RWPE1 (cell line): ENCODE measurements at regions not wholly inside any gene's neighbourhood (a gene's known extent, or its start where the extent isn't known, plus 50 kb on each side); places are given as distances from the start of the nearest gene placed in this dataset.

Experiments
- CTCF ChIA-PET: fragments of 350-600 bp; sonication (Branson Sonifier 250); formaldehyde crosslinking; extraction: SDS; loops from one replicate; lab custom pipeline; 2021; lab: Yijun Ruan, JAX
- POLR2A ChIA-PET: fragments of 400-600 bp; formaldehyde crosslinking; extraction: SDS; loops from one replicate; lab custom pipeline; 2020; ENCODE audit warnings: antibody characterized with exemption; ENCODE audit not compliant: low non-redundant PET; lab: Yijun Ruan, JAX
- DNase-seq: peaks from one replicate; pipeline ENCODE4 v3.0.0; 2012; ENCODE audit warnings: low spot score
- H3K27ac ChIP-seq: fragments of 450-650 bp; 2 replicates; pipeline ENCODE4 v1.5.1; 2017
- CTCF ChIP-seq: fragments of 450-650 bp; conservative IDR thresholded peaks from 2 replicates; pipeline ENCODE4 v1.5.1; 2017; ENCODE audit warnings: low read depth, mild to moderate bottlenecking

GRCh38 chr17:63185420-63185819 is 219.4 kb downstream of the TANC2 start:
- no peak for TF ChIP-seq CTCF
- POLR2A ChIA-PET: no interaction called here
- no peak overlapping the region for H3K27ac ChIP-seq
- CTCF ChIA-PET: no interaction called here
- no peak for DNase-seq

- no peak for DNase-seq
- no peak for TF ChIP-seq CTCF
- ChIA-PET POLR2A (no interaction called here), CTCF (no interaction called here)
- no peak overlapping the region for H3K27ac ChIP-seq
Measured at GRCh38 chr17:63189082-63189481, 223.0 kb downstream of the TANC2 start.

- no peak for DNase-seq
- POLR2A ChIA-PET: no interaction called here
- TF ChIP-seq CTCF: no peak
- CTCF ChIA-PET: no interaction called here
- H3K27ac ChIP-seq: no peak overlapping the region
Measured at GRCh38 chr17:63189930-63190329, 223.9 kb downstream of the TANC2 start.

- CTCF ChIA-PET: no interaction called here
- DNase-seq: no peak
- POLR2A ChIA-PET: no interaction called here
- no peak for TF ChIP-seq CTCF
- H3K27ac ChIP-seq: no peak overlapping the region
Measured at GRCh38 chr17:63190821-63191370, 224.9 kb downstream of the TANC2 start.

GRCh38 chr17:63191610-63192009 is 225.6 kb downstream of the TANC2 start:
- ChIA-PET CTCF (no interaction called here), POLR2A (no interaction called here)
- DNase-seq: no peak
- TF ChIP-seq CTCF: no peak
- no peak overlapping the region for H3K27ac ChIP-seq

- no peak for DNase-seq
- CTCF ChIA-PET: interaction anchor here (0.8 kb wide), 1 partner anchor 15 kb away, joined by 3 read pairs; no protein-coding TSS in a partner anchor
- POLR2A ChIA-PET: no interaction called here
- H3K27ac ChIP-seq: no peak overlapping the region
- no peak for TF ChIP-seq CTCF
Measured at GRCh38 chr17:63193827-63194226, 227.8 kb downstream of the TANC2 start.
